Activated T-helper 1 cell treated with anti-CD3 and anti-CD28 coated beads, Interleukin-12 subunit alpha, Interleukin-12 subunit beta, Interleukin-2, Interleukin-4 antibody, amounts not matched to agents 30 ng/mL and 10 ng/mL and 1 ng/mL, durations not matched to agents 14 hours and 24 hours and 36 hours (primary cell): ENCODE measurements at regions not wholly inside any gene's neighbourhood (a gene's known extent, or its start where the extent isn't known, plus 50 kb on each side); places are given as distances from the start of the nearest gene placed in this dataset.
"Not testable (repeated sequence)": the region's sequence is repeated elsewhere in the genome, so short reads cannot be mapped to it uniquely, and the experiment has no call there.

Source experiments
- DNase-seq: peaks from one replicate; pipeline ENCODE4 v3.0.0; 2021; ENCODE audit warnings: low spot score
- H3K27ac Mint-ChIP-seq: one replicate; pipeline ENCODE4 v1.8.0; 2021; ENCODE audit warnings: mild to moderate bottlenecking, mixed read lengths
- H3K27me3 Mint-ChIP-seq: one replicate; pipeline ENCODE4 v1.8.0; 2022; ENCODE audit warnings: mild to moderate bottlenecking, moderate library complexity, mixed read lengths; ENCODE audit not compliant: insufficient read depth
- H3K36me3 Mint-ChIP-seq: one replicate; pipeline ENCODE4 v1.8.0; 2021; ENCODE audit warnings: low read depth, mixed read lengths
- H3K4me1 Mint-ChIP-seq: one replicate; pipeline ENCODE4 v1.8.0; 2021; ENCODE audit warnings: low read depth, mixed read lengths
- H3K4me3 Mint-ChIP-seq: one replicate; pipeline ENCODE4 v1.8.0; 2021; ENCODE audit warnings: mild to moderate bottlenecking, moderate library complexity, mixed read lengths
- H3K9me3 Mint-ChIP-seq: one replicate; pipeline ENCODE4 v1.8.0; 2021; ENCODE audit warnings: mixed read lengths
- intact Hi-C: fragments of 100-400 bp; cut with micrococcal nuclease; formaldehyde crosslinking; loops from one replicate; pipeline ENCODE4 v1.15.1; 2024

DNA sequence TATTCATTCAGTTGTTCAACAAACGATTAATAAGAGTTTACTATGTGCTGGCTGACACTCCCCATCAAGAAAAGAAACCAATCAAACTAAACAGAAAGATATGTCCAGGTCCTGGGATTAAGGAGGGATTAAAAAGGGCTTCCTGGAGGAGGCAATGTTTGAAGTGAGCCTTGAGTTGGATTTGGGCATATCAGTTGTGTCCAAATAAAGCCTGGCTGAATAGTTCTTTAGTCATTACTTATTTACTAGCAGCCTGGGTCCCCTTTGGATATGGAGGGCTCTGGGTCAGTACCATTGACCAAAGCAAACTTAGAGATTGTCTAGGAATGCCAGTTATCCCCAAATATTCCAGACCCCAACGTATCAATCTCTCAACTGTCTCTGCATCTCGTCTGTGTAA lies 117.7 kb downstream of the COPRS start:
- H3K9me3 Mint-ChIP-seq, result no peaks in the 10 kb centered on the region
- no peak overlapping the region for H3K4me3 Mint-ChIP-seq
- no peak overlapping the region for H3K27ac Mint-ChIP-seq
- intact Hi-C loops, result no loop called here
- peaks cover 4% of the 10 kb centered on the region for H3K4me1 Mint-ChIP-seq
- no peaks in the 10 kb centered on the region for H3K36me3 Mint-ChIP-seq
- no peak for DNase-seq
- peaks cover 24% of the 10 kb centered on the region for H3K27me3 Mint-ChIP-seq

DNA sequence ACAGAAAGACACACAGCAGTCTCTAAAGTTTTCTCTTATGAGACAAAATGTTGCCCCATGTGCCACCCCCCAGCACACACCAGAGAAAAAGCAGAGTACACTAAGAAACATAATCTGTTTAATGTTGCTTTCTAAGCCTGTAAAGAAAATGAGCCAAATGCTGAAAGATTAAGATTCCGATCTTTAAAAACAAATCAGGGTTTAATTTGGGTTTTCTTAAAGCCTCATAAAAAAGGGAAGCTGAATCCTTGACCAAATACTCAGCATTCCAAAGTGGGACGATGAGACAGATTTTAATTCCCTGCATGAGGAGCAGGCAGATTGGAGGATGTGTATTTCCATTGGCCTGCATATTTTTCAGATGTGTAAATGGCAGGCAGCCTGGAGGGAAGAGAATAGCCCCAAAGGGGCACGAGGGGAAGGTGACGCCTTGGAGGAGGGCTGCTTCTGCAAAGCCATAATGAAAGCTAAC lies 118.4 kb downstream of the COPRS start:
- peaks cover 4% of the 10 kb centered on the region for H3K4me1 Mint-ChIP-seq
- no peak for DNase-seq
- peaks cover 24% of the 10 kb centered on the region for H3K27me3 Mint-ChIP-seq
- no peak overlapping the region for H3K27ac Mint-ChIP-seq
- intact Hi-C loops, result no loop called here
- no peaks in the 10 kb centered on the region for H3K9me3 Mint-ChIP-seq
- H3K4me3 Mint-ChIP-seq, result no peak overlapping the region
- no peaks in the 10 kb centered on the region for H3K36me3 Mint-ChIP-seq

DNA sequence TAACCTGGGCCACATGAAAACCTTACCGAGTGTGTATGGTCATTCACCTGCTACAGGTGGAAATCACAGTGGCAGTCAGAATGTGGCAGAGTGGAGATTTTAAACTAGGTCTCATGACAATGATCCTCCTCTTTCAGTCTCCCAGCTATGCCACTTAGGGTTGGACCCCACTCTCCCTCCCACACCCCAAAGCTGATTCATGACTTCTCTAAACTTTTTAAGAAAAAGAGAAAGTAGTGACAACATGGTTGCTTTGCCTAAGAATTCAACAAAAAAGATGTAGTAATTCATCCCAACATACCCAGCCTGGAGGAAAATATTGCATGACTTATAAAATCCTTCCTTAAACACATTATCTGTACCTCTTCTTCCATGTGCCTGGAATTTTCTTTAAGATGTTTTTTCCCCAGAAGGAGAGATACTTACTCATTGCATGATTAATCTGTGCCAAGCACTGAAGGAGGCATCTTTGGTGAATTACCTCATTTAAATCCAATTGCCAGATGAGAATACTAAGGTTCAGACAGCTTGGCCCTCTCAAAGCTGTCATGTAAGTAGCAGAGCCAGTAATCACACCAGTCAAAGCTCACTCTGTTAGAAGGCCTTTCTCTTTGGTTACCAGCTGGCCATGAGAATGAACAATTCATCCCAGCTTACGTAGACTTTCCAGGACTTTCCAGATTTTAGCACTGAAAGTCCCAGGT lies 119.9 kb downstream of the COPRS start:
- Mint-ChIP-seq H3K4me3 (no peak overlapping the region), H3K36me3 (no peaks in the 10 kb centered on the region), H3K27ac (no peak overlapping the region), H3K4me1 (peaks cover 2% of the 10 kb centered on the region), H3K27me3 (peaks cover 22% of the 10 kb centered on the region), H3K9me3 (no peaks in the 10 kb centered on the region)
- intact Hi-C loops, result no loop called here
- no peak for DNase-seq

DNA sequence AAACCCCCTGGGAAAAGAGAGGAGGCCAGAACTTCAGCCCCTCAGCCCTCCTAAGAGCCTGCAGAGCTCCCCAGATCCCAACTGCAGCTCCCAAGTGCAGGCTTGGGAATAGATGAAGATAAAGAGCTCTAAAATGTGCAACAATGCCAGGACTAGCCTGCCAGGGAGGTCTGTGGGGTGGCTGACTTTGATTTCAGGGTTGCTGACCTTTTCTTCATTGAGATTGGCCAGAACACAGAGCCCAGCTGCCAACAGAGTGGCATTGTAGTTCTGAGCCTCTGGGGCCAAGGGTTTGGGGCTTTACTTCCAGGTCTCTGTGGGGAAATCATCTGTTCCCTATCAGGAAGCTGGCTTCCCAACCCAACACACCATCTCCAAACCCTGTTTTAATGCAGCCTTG lies 120.6 kb downstream of the COPRS start:
- Mint-ChIP-seq H3K9me3 (no peaks in the 10 kb centered on the region), H3K27me3 (peaks cover 16% of the 10 kb centered on the region), H3K36me3 (no peaks in the 10 kb centered on the region), H3K4me1 (no peaks in the 10 kb centered on the region), H3K27ac (no peak overlapping the region), H3K4me3 (no peak overlapping the region)
- DNase-seq, result no peak
- intact Hi-C loops, result no loop called here

DNA sequence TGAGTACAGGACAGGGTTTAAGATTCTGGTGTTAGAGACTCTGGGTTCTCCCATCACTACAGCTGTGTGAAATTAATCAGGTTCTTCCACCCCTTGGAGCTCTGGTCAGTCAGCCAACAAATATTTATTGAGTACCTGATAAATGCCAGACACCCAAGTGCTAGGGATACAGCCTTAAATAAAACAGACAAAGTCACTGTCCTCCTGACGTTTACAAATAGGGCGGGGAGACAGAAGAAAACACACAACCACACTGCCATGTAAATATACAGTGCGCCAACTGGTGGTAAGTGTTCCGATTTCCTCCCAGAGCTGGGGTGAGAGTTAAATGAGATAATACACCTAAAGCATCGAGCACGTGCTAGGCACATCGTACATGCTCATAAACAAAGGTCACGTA lies 121.0 kb downstream of the COPRS start:
- no peak for DNase-seq
- H3K4me3 Mint-ChIP-seq, result no peak overlapping the region
- H3K27me3 Mint-ChIP-seq, result peaks cover 15% of the 10 kb centered on the region
- intact Hi-C loops, result no loop called here
- no peak overlapping the region for H3K27ac Mint-ChIP-seq
- H3K9me3 Mint-ChIP-seq, result no peaks in the 10 kb centered on the region
- no peaks in the 10 kb centered on the region for H3K36me3 Mint-ChIP-seq
- H3K4me1 Mint-ChIP-seq, result no peaks in the 10 kb centered on the region

DNA sequence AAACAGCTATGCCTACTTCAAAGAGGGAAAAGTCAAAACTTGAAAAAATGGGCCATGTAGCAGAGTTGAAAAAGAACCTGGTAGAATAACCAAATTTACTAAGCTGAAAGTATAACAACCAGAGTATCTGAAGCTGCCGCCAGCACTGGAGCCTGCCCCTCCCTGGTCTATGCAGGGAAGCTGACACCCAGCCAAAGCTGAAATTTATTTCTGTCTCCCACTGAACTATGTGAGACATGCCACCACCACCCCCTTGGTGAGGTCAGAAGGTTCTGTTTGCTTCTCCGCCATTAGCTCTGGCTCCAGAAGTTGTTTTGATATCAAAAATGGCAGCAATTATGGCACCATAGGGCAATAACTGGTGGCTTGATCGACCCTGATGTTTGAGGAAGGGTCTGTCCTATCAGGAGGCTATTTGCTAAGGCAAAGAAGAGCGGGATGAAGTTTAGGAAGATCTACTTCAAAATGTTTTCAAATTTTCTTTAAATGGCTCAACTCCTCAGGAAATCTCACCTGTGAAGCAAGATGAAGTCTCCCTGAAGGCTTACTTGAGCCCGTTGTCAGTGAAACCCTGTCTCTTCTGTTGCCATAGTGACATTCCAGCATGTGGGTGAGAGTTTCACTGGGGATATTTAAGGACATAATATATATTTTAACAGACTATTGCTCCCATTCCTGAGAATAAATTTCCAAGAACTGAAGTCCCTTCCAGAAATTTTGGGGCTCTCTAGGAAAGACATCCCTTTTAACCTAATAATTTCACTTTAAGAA lies 122.0 kb downstream of the COPRS start:
- no peak for DNase-seq
- intact Hi-C loops, result no loop called here

DNA sequence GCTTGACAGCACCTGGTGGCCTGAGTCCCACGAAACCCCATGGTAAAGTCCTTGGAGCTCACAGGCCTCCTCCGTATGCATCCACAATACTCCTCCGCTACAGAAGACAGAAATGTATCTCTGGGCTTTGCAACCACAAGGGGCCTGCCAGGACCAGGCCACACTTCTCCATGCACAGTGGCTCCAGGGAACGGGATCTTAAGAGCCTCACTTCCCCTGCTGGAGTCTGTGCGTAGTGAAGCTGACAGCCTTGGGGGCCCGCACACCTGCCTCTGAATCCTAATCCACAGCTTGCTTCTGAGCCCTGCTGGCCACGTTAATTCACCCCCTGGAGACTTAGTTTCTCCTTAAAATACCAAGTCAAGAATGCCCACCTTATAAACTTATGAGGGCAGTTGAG lies 125.7 kb downstream of the COPRS start:
- no peak overlapping the region for H3K4me3 Mint-ChIP-seq

More for the DNA sequence above, 122.0 kb downstream of the COPRS start:
- H3K4me1 Mint-ChIP-seq, result no peaks in the 10 kb centered on the region
- H3K4me3 Mint-ChIP-seq, result no peak overlapping the region
- no peak overlapping the region for H3K27ac Mint-ChIP-seq
- peaks cover 15% of the 10 kb centered on the region for H3K27me3 Mint-ChIP-seq
- H3K36me3 Mint-ChIP-seq, result no peaks in the 10 kb centered on the region
- no peaks in the 10 kb centered on the region for H3K9me3 Mint-ChIP-seq

DNA sequence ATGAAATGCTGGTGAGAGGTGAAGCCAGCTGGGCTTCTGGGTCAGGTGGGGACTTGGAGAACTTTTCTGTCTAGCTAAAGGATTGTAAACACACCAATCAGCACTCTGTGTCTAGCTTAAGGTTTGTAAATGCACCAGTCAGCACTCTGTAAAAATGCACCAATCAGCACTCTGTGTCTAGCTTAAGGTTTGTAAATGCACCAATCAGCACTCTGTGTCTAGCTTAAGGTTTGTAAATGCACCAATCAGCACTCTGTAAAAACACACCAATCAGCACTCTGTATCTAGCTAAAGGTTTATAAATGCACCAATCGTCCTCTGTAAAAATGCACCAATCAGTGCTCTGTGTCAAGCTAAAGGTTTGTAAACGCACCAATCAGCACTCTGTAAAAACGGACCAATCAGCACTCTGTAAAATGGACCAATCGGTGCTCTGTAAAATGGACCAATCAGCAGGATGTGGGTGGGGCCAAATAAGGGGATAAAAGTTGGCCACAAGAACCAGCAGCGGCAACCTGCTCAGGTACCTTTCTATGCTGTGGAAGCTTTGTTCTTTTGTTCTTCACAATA lies 127.4 kb downstream of the COPRS start:
- H3K36me3 Mint-ChIP-seq, H3K27ac Mint-ChIP-seq, H3K4me3 Mint-ChIP-seq, intact Hi-C loops, H3K9me3 Mint-ChIP-seq, H3K4me1 Mint-ChIP-seq, H3K27me3 Mint-ChIP-seq, DNase-seq: not testable (repeated sequence)

More for the DNA sequence above, 125.7 kb downstream of the COPRS start:
- Mint-ChIP-seq H3K27me3 (peaks cover 10% of the 10 kb centered on the region), H3K27ac (no peak overlapping the region), H3K36me3 (no peaks in the 10 kb centered on the region), H3K9me3 (no peaks in the 10 kb centered on the region), H3K4me1 (no peaks in the 10 kb centered on the region)
- intact Hi-C loops, result no loop called here
- DNase-seq, result no peak

DNA sequence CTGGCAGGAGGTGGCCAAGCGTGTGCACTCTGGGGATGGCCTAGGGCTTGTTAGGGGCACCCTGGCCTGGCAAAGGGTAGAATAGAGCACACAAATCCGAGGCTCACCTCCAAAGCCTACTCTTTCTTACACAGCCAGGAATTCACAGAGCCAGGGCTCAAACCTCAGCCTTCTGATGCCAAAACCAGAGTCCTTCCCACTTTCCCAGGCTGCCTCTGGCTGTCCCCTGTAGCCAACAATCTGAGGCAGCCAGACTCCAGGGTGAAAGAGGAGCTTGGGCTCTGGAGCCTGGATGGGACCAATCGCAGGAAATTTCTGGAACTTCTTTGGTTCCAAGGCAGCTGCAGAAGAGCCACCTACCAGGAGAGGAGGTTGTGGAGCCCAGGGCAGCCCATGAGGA lies 127.9 kb downstream of the COPRS start:
- Mint-ChIP-seq H3K4me1 (no peaks in the 10 kb centered on the region), H3K9me3 (no peaks in the 10 kb centered on the region), H3K36me3 (no peaks in the 10 kb centered on the region), H3K4me3 (no peak overlapping the region), H3K27me3 (peaks cover 7% of the 10 kb centered on the region), H3K27ac (no peak overlapping the region)
- intact Hi-C loops, result no loop called here
- DNase-seq, result no peak

DNA sequence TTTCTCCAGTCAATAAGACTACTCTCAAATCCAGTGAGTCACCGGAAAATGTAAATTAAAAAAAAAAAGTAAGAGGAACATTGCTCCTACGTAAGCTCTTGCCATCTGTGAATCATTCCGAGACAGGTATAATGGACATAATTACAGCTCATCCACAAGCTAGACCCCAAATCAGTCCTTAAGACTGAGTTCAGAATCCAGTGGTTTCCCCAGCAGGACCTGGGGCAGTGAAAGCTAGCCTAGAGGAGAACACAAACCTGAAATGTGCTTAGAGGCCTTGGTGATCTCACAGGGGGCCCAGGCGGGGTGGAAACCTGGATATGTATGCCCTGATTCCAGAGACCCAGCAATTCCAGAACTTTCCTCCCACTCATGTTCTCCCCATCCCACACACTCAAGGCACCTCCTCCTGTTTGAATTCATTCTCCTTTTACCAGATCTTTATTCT lies 132.0 kb downstream of the COPRS start:
- no peak overlapping the region for H3K27ac Mint-ChIP-seq
- no peak for DNase-seq
- no peak overlapping the region for H3K4me3 Mint-ChIP-seq
- H3K4me1 Mint-ChIP-seq, result no peaks in the 10 kb centered on the region
- H3K9me3 Mint-ChIP-seq, result no peaks in the 10 kb centered on the region
- H3K27me3 Mint-ChIP-seq, result peaks cover 3% of the 10 kb centered on the region
- no peaks in the 10 kb centered on the region for H3K36me3 Mint-ChIP-seq
- intact Hi-C loops, result no loop called here

DNA sequence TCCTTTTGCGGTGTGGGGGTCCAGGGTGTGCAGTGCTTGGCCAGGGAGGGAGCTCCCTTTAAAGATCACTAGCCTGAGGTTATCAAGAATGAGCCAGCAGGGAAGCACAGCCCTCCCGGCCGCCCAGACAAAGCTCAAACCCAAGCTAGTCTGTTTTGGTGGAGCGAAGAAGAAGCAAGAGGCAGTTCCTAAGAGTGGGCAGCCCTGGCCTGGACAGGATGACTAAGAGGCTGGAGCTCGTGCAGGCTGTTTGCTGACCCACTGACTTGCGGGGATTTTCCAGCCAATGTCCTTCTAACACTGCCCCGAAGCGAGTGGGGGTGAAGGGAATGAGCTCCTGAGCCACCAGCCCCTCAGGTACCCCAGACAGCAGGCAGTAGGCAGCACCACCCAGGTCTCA lies 134.4 kb downstream of the COPRS start:
- intact Hi-C loops, result no loop called here
- H3K9me3 Mint-ChIP-seq, result no peaks in the 10 kb centered on the region
- H3K4me3 Mint-ChIP-seq, result no peak overlapping the region
- no peak overlapping the region for H3K27ac Mint-ChIP-seq
- peaks cover 6% of the 10 kb centered on the region for H3K27me3 Mint-ChIP-seq
- DNase-seq, result no peak
- no peaks in the 10 kb centered on the region for H3K4me1 Mint-ChIP-seq
- no peaks in the 10 kb centered on the region for H3K36me3 Mint-ChIP-seq

DNA sequence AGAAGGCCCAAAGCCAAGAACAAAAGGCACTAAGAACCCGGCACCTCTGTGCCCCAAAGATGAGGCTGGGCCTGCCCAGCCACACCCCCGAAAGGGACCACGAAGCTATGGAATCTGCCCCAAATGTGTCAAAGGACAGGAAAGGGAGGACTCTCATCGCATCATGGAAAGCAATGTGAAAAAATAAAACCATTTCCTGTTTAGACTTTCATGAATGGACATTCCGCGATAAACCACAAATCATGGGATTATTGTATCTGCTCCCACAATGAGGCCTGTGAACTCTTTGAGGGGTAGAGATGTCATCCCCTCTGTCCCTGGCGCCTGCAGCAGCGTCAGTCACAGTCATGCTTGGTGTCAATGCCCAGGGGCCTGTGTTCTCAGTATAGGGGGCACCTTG lies 135.0 kb downstream of the COPRS start:
- Mint-ChIP-seq H3K27me3 (peaks cover 6% of the 10 kb centered on the region), H3K4me1 (no peaks in the 10 kb centered on the region), H3K36me3 (no peaks in the 10 kb centered on the region), H3K4me3 (no peak overlapping the region), H3K27ac (no peak overlapping the region), H3K9me3 (no peaks in the 10 kb centered on the region)
- intact Hi-C loops, result no loop called here
- DNase-seq, result no peak
